Osteoblast (primary cell): ENCODE measurements at regions not wholly inside any gene's neighbourhood (a gene's known extent, or its start where the extent isn't known, plus 50 kb on each side); places are given as distances from the start of the nearest gene placed in this dataset.

ENCODE experiments used
- DNase-seq: peaks from one replicate; pipeline ENCODE4 v3.0.0; 2011; ENCODE audit warnings: low spot score, mixed read lengths; ENCODE audit not compliant: insufficient read length; ENCODE audit errors: missing footprints
- H2AFZ ChIP-seq: 2 replicates; pipeline ENCODE4 v1.6.0; 2011; ENCODE audit warnings: mild to moderate bottlenecking, low read length
- H3K27ac ChIP-seq: 2 replicates; pipeline ENCODE4 v1.5.1; 2011; ENCODE audit warnings: mild to moderate bottlenecking, low read depth, low read length, moderate library complexity
- H3K27me3 ChIP-seq: 2 replicates; pipeline ENCODE4 v1.6.0; 2012; ENCODE audit warnings: mild to moderate bottlenecking, control low read depth, inconsistent platforms, low read length, moderate library complexity; ENCODE audit not compliant: insufficient read depth
- H3K36me3 ChIP-seq: 2 replicates; pipeline ENCODE4 v1.5.1; 2011; ENCODE audit warnings: mild to moderate bottlenecking, low read length, control low read depth, moderate library complexity; ENCODE audit not compliant: insufficient read depth
- H3K4me1 ChIP-seq: 2 replicates; pipeline ENCODE4 v1.5.1; 2011; ENCODE audit warnings: mild to moderate bottlenecking, low read length, control low read depth, moderate library complexity; ENCODE audit not compliant: insufficient read depth
- H3K4me2 ChIP-seq: 2 replicates; pipeline ENCODE4 v1.6.0; 2011; ENCODE audit warnings: mild to moderate bottlenecking, low read length; ENCODE audit not compliant: insufficient read depth
- H3K4me3 ChIP-seq: fragments of 200-600 bp; sonication (generic); 3 replicates; pipeline ENCODE4 v1.5.1; 2012; ENCODE audit warnings: mild to moderate bottlenecking, low read length, inconsistent platforms; ENCODE audit not compliant: insufficient read depth
- H3K79me2 ChIP-seq: 2 replicates; pipeline ENCODE4 v1.6.0; 2012; ENCODE audit warnings: mild to moderate bottlenecking, low read length, control low read depth, inconsistent platforms; ENCODE audit not compliant: insufficient read depth
- H3K9me3 ChIP-seq: 2 replicates; pipeline ENCODE4 v1.5.1; 2011; ENCODE audit warnings: low read depth, low read length, control low read depth
- H4K20me1 ChIP-seq: 2 replicates; pipeline ENCODE4 v1.6.0; 2012; ENCODE audit warnings: mild to moderate bottlenecking, low read length, control low read depth; ENCODE audit not compliant: insufficient read depth
- TF ChIP-seq, protein P1 (sequence below): IDR thresholded peaks from 2 replicates; pipeline ENCODE4 v1.5.1; 2011; ENCODE audit warnings: mild to moderate bottlenecking, low read depth, low read length, moderate library complexity; ENCODE audit errors: extremely low read depth

DNA sequence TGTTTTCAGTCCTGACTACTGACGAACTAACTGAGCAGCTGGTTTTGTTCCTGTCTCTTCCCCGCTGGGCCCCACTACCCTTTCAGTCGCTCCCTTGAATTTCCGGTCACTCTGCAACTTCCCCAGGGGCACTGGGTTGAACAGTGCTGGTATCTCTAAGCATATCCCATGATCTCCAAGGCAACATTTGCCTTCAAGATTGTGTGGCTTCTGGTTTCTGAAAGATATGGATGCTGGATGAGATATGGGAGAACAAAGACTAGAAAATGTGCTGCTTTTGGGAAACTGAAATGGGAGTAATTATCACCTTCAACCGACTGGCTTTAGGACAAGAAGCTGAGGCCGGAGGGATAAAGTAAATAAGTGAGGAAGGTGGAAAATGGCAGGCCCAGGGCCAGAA lies 258.2 kb upstream of the PIK3R1 start:
- Histone ChIP-seq H3K27ac (no peak overlapping the region), H3K4me2 (no peak overlapping the region), H3K36me3 (no peaks in the 10 kb centered on the region), H3K9me3 (no peaks in the 10 kb centered on the region), H2AFZ (no peak overlapping the region), H3K79me2 (no peaks in the 10 kb centered on the region), H3K4me1 (no peaks in the 10 kb centered on the region), H3K4me3 (no peak overlapping the region), H4K20me1 (no peaks in the 10 kb centered on the region), H3K27me3 (no peaks in the 10 kb centered on the region)
- no peak for DNase-seq
- TF ChIP-seq, protein P1, sequence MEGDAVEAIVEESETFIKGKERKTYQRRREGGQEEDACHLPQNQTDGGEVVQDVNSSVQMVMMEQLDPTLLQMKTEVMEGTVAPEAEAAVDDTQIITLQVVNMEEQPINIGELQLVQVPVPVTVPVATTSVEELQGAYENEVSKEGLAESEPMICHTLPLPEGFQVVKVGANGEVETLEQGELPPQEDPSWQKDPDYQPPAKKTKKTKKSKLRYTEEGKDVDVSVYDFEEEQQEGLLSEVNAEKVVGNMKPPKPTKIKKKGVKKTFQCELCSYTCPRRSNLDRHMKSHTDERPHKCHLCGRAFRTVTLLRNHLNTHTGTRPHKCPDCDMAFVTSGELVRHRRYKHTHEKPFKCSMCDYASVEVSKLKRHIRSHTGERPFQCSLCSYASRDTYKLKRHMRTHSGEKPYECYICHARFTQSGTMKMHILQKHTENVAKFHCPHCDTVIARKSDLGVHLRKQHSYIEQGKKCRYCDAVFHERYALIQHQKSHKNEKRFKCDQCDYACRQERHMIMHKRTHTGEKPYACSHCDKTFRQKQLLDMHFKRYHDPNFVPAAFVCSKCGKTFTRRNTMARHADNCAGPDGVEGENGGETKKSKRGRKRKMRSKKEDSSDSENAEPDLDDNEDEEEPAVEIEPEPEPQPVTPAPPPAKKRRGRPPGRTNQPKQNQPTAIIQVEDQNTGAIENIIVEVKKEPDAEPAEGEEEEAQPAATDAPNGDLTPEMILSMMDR = no peak

DNA sequence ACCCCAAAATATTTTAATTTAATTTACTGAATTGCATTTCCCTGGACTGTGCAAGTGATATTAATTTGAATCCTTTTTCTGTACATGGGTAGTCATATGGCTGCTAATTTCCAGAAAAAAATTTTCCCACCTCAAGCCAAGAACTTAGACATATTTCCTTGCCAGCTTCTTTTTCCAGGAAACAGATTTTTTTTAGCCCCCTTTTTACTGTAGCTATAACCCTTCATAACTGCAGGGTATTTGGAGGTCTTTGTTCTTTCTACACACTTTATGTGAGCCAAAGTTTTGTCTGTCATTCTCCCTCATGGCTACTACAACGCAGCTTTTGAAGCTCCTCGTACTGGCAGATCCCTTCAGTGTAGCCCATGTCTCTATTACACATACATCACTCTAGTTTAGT lies 261.2 kb upstream of the PIK3R1 start:
- DNase-seq = no peak
- no peak overlapping the region for H2AFZ ChIP-seq
- no peaks in the 10 kb centered on the region for H3K27me3 ChIP-seq
- TF ChIP-seq, protein P1 = no peak
- no peak overlapping the region for H3K4me2 ChIP-seq
- H3K36me3 ChIP-seq = no peaks in the 10 kb centered on the region
- no peak overlapping the region for H3K27ac ChIP-seq
- H3K4me3 ChIP-seq = no peak overlapping the region
- H3K4me1 ChIP-seq = no peaks in the 10 kb centered on the region
- no peaks in the 10 kb centered on the region for H3K9me3 ChIP-seq
- H4K20me1 ChIP-seq = no peaks in the 10 kb centered on the region
- no peaks in the 10 kb centered on the region for H3K79me2 ChIP-seq

DNA sequence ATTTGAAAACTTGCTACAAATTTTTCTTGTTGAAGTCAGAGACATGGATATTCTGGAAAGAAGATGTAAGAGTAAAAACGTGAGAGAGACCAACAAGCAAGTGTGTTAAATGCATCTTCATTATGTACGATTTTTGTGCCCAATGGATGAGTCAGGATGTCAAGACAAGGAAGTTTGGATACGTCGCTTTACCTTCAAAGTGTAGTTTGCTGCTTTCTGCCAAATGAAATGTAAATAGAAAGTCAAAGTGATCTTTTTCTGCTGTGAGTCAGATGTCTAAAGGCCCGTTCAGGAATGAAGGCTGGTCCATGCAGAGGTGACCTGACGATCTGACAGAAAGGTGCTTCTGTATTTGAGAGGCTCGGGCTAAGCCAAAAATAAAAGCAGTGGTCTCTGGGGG lies 273.1 kb upstream of the PIK3R1 start:
- no peaks in the 10 kb centered on the region for H3K9me3 ChIP-seq
- H4K20me1 ChIP-seq = no peaks in the 10 kb centered on the region
- H3K79me2 ChIP-seq = no peaks in the 10 kb centered on the region
- TF ChIP-seq, protein P1 = no peak
- peak overlapping the region; percentile 81 for H3K4me2 ChIP-seq
- peak overlapping the region; percentile 68 for H3K27ac ChIP-seq
- DNase-seq = no peak
- H3K4me3 ChIP-seq = peak overlapping the region; percentile 53
- H3K27me3 ChIP-seq = no peaks in the 10 kb centered on the region
- H3K4me1 ChIP-seq = peaks cover 14% of the 10 kb centered on the region
- H2AFZ ChIP-seq = no peak overlapping the region
- no peaks in the 10 kb centered on the region for H3K36me3 ChIP-seq

DNA sequence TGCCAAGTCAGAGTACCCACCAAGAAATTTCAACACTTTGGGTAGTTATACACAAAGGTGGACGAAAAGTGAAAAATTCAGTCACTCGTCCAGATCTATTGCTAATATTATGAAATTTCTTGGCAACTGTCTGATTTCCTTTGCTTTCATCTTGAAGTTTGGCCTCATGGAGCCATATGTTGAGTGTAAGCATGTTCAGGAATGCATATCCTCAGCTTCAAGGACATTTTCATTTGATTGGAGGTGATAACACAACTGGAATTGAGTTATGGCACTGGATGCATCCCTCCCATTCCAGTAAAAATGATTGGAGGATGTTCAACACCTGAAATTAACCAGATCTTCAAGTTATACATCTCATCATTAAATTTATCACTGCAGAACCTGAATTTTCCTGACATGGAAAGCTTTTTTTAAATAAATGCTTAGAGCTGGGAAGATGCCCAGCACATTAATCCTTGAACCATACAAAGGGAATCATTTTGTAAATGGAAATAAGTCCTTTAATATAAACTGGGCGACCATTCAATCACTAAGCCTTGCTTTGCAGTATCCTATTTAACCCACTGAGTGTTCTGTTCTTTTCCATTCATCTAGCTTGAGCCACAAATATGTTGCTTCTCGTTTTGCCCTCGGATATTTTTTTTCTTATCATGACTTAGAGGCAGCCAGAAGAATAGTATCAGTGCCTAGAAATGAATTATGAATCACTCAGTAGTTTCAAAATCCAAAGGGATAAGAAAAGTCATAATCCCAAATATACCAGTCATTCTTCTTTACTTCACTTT lies 273.7 kb upstream of the PIK3R1 start:
- H3K36me3 ChIP-seq = no peaks in the 10 kb centered on the region
- H3K27me3 ChIP-seq = no peaks in the 10 kb centered on the region
- DNase-seq = peak; percentile 17
- no peak overlapping the region for H3K4me3 ChIP-seq
- TF ChIP-seq, protein P1 = no peak
- no peak overlapping the region for H3K27ac ChIP-seq
- no peak overlapping the region for H2AFZ ChIP-seq
- H3K9me3 ChIP-seq = no peaks in the 10 kb centered on the region
- H3K79me2 ChIP-seq = no peaks in the 10 kb centered on the region
- H3K4me2 ChIP-seq = peak overlapping the region; percentile 81
- H4K20me1 ChIP-seq = no peaks in the 10 kb centered on the region
- H3K4me1 ChIP-seq = peaks cover 14% of the 10 kb centered on the region
